IPS DF 4.7 (cell line): ENCODE measurements at regions not wholly inside any gene's neighbourhood (a gene's known extent, or its start where the extent isn't known, plus 50 kb on each side); places are given as distances from the start of the nearest gene placed in this dataset.

Source experiments
- DNase-seq: peaks from one replicate; pipeline ENCODE4 v3.0.0-alpha.2; 2013; ENCODE audit warnings: low spot score; ENCODE audit errors: extremely low read depth

DNA sequence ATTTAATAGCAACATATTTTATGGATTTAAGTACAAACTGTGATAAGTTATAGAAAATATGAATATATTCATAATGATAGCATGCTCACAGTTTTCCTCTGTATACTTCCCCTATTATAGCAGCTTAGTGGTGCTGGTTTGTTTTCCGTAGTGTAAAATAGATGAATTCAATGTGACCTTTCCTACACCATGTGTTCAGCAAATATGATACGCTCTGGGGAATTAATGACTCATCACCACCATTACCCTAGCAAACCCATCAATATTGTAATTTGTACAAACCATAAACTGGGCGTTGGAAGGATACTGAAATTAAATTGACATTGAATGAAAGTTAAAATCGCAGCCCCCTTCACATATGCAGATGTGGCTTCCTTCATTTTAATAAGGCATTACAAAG, 58.7 kb upstream of the CDH19 start:
- no peak for DNase-seq

DNA sequence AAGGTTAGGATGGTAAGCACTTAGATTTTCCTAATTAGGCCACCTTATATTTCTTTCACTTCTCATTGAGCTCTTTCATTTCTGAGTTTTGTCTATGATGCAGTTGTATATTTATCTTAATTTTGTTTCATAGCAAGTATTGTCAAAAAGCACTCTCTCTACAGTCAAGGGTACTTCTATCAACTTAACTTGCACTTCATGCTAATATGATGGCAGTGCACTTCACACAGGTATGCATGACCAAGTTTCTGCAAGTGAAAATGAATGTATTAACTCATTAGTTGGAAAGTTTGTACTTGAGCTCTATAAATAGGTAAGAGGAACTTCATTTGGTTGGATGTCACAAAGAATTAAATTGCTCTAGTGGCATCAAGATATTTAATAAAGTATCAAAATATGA, 51.5 kb upstream of the CDH19 start:
- DNase-seq, result no peak
